GM23338 (cell line): ENCODE measurements at regions not wholly inside any gene's neighbourhood (a gene's known extent, or its start where the extent isn't known, plus 50 kb on each side); places are given as distances from the start of the nearest gene placed in this dataset.

Experiments used
- ATAC-seq: fragments of 200-7000 bp; cut with Tn5 transposase; 3 replicates; pipeline ENCODE4 v1.9.1; 2020
- DNase-seq: peaks from one replicate; pipeline ENCODE4 v3.0.0-alpha.2; 2015; ENCODE audit warnings: low spot score
- H2AFZ ChIP-seq: fragments of 200-600 bp; sonication (generic); 2 replicates; pipeline ENCODE4 v1.8.0; 2016; ENCODE audit warnings: antibody characterized with exemption, mild to moderate bottlenecking, moderate library complexity
- H3F3A ChIP-seq: fragments of 200-600 bp; sonication (generic); replicated peaks from 2 replicates; pipeline ENCODE4 v1.8.0; 2017; ENCODE audit warnings: antibody characterized with exemption, mixed run types, low read depth
- H3K27ac ChIP-seq: fragments of 200-600 bp; sonication (generic); 2 replicates; pipeline ENCODE4 v1.6.1; 2016; ENCODE audit warnings: low read depth
- H3K27me3 ChIP-seq: fragments of 200-600 bp; sonication (generic); 2 replicates; pipeline ENCODE4 v1.8.0; 2016; ENCODE audit warnings: mild to moderate bottlenecking, mixed run types, moderate library complexity; ENCODE audit not compliant: insufficient read depth
- H3K36me3 ChIP-seq: fragments of 200-600 bp; sonication (generic); 2 replicates; pipeline ENCODE4 v1.8.0; 2016; ENCODE audit warnings: mild to moderate bottlenecking; ENCODE audit not compliant: insufficient read depth
- H3K4me1 ChIP-seq: fragments of 200-600 bp; sonication (generic); 2 replicates; pipeline ENCODE4 v1.8.0; 2016; ENCODE audit warnings: mild to moderate bottlenecking, moderate library complexity; ENCODE audit not compliant: insufficient read depth
- H3K4me2 ChIP-seq: fragments of 200-600 bp; sonication (generic); 2 replicates; pipeline ENCODE4 v1.7.1; 2017; ENCODE audit warnings: mixed run types
- H3K4me3 ChIP-seq: fragments of 200-600 bp; sonication (generic); 2 replicates; pipeline ENCODE4 v1.6.1; 2016; ENCODE audit warnings: mixed run types
- H3K79me2 ChIP-seq: fragments of 200-600 bp; sonication (generic); replicated peaks from 2 replicates; pipeline ENCODE4 v1.8.0; 2017; ENCODE audit warnings: mild to moderate bottlenecking; ENCODE audit not compliant: insufficient read depth
- H3K9me2 ChIP-seq: fragments of 200-600 bp; sonication (generic); 2 replicates; pipeline ENCODE4 v1.8.0; 2017; ENCODE audit not compliant: insufficient read depth
- H4K20me1 ChIP-seq: fragments of 200-600 bp; sonication (generic); replicated peaks from 2 replicates; pipeline ENCODE4 v1.8.0; 2017; ENCODE audit warnings: mild to moderate bottlenecking; ENCODE audit not compliant: insufficient read depth
- H3K27ac Mint-ChIP-seq: 2 replicates; pipeline ENCODE4 v1.8.0; 2020; ENCODE audit warnings: inconsistent platforms, mild to moderate bottlenecking, moderate library complexity, mixed read lengths
- H3K27me3 Mint-ChIP-seq: 3 replicates; pipeline ENCODE4 v1.8.0; 2022; ENCODE audit warnings: low read depth, mild to moderate bottlenecking, moderate library complexity, mixed read lengths, inconsistent platforms; ENCODE audit not compliant: insufficient read depth, poor library complexity
- H3K36me3 Mint-ChIP-seq: 3 replicates; pipeline ENCODE4 v1.8.0; 2021; ENCODE audit warnings: low read depth, mild to moderate bottlenecking, inconsistent platforms, moderate library complexity, mixed read lengths
- H3K4me1 Mint-ChIP-seq: 3 replicates; pipeline ENCODE4 v1.8.0; 2020; ENCODE audit warnings: mild to moderate bottlenecking, inconsistent platforms, mixed read lengths
- H3K4me3 Mint-ChIP-seq: 3 replicates; pipeline ENCODE4 v1.8.0; 2021; ENCODE audit warnings: moderate library complexity, mild to moderate bottlenecking, inconsistent platforms, mixed read lengths
- H3K9me3 Mint-ChIP-seq: 3 replicates; pipeline ENCODE4 v1.8.0; 2020; ENCODE audit warnings: moderate library complexity, mild to moderate bottlenecking, inconsistent platforms, mixed read lengths
- CREB1 ChIP-seq: fragments of 250-450 bp; sonication (Bioruptor Pico); IDR thresholded peaks from 2 replicates; pipeline ENCODE4 v1.5.0; 2020; ENCODE audit warnings: low read depth, mild to moderate bottlenecking, moderate library complexity
- CTCF ChIP-seq, 2 experiments: fragments of 200-600 bp in 1 of 2; sonication (generic) in 1 of 2; conservative IDR thresholded peaks; 2 replicates each; pipeline versions ENCODE4 v1.5.1 to v1.6.1; 2016 to 2017; ENCODE audit warnings: antibody characterized with exemption in 2 of 2, low read depth in 2 of 2, mild to moderate bottlenecking in 2 of 2, moderate library complexity in 1 of 2
- ETS1 ChIP-seq: IDR thresholded peaks from 2 replicates; pipeline ENCODE4 v1.6.1; 2016; ENCODE audit warnings: antibody characterized with exemption
- EZH2 ChIP-seq: fragments of 200-600 bp; sonication (generic); IDR thresholded peaks from one replicate; pipeline ENCODE4 v1.8.0; 2017; ENCODE audit warnings: antibody characterized with exemption, mild to moderate bottlenecking, low read depth; ENCODE audit not compliant: unreplicated experiment
- EZH2phosphoT487 ChIP-seq: fragments of 200-600 bp; sonication (generic); IDR thresholded peaks from one replicate; pipeline ENCODE4 v1.8.1; 2018; ENCODE audit warnings: antibody characterized with exemption; ENCODE audit not compliant: unreplicated experiment
- JUNB ChIP-seq: IDR thresholded peaks from one replicate; pipeline ENCODE4 v1.6.1; 2016; ENCODE audit warnings: antibody characterized with exemption; ENCODE audit not compliant: unreplicated experiment
- NANOG ChIP-seq: IDR thresholded peaks from 2 replicates; pipeline ENCODE4 v1.6.1; 2016; ENCODE audit warnings: antibody characterized with exemption, borderline replicate concordance
- POLR2AphosphoS5 ChIP-seq: IDR thresholded peaks from 2 replicates; pipeline ENCODE4 v1.6.1; 2016; ENCODE audit warnings: antibody characterized with exemption, low read depth
- REST ChIP-seq: IDR thresholded peaks from one replicate; pipeline ENCODE4 v1.6.1; 2018; ENCODE audit warnings: antibody characterized with exemption; ENCODE audit not compliant: unreplicated experiment
- STAT1 ChIP-seq: IDR thresholded peaks from one replicate; pipeline ENCODE4 v1.6.1; 2016; ENCODE audit warnings: antibody characterized with exemption; ENCODE audit not compliant: unreplicated experiment
- ZNF114 ChIP-seq: fragments of 250-450 bp; sonication (Bioruptor Pico); IDR thresholded peaks from 2 replicates; pipeline ENCODE4 v1.5.0; 2020; ENCODE audit warnings: mild to moderate bottlenecking, moderate library complexity
- ZNF331 ChIP-seq: fragments of 250-450 bp; sonication (Bioruptor Pico); IDR thresholded peaks from 2 replicates; pipeline ENCODE4 v1.5.0; 2020; ENCODE audit warnings: low read depth, mild to moderate bottlenecking, moderate library complexity
- ZNF462 ChIP-seq: fragments of 250-450 bp; sonication (Bioruptor Pico); IDR thresholded peaks from 2 replicates; pipeline ENCODE4 v1.5.0; 2020; ENCODE audit warnings: mild to moderate bottlenecking, moderate library complexity

GRCh38 chr4:138485498-138485897 is 243.3 kb upstream of the SLC7A11 start:
- no peak overlapping the region for H2AFZ ChIP-seq

More at GRCh38 chr4:138485498-138485897, 243.3 kb upstream of the SLC7A11 start:
- Histone ChIP-seq H3K79me2 (no peaks in the 10 kb centered on the region), H4K20me1 (no peaks in the 10 kb centered on the region), H3K27me3 (no peaks in the 10 kb centered on the region), H3F3A (no peaks in the 10 kb centered on the region), H3K4me3 (no peak overlapping the region), H3K27ac (no peak overlapping the region), H3K4me2 (no peak overlapping the region), H3K4me1 (peaks cover 17% of the 10 kb centered on the region), H3K9me2 (peaks cover 7% of the 10 kb centered on the region), H3K36me3 (no peaks in the 10 kb centered on the region)
- ATAC-seq (no peak), DNase-seq (no peak)
- H3K9me3 Mint-ChIP-seq: peaks cover 15% of the 10 kb centered on the region
- peaks cover 11% of the 10 kb centered on the region; the same call in 2 of the 3 replicates for H3K36me3 Mint-ChIP-seq
- TF ChIP-seq ZNF462 (CRISPR knock-in tag): no peak
- no peak for TF ChIP-seq STAT1
- TF ChIP-seq NANOG: no peak
- no peak for TF ChIP-seq CREB1 (CRISPR knock-in tag)
- TF ChIP-seq REST: no peak
- no peak for TF ChIP-seq ZNF331
- TF ChIP-seq CTCF (conservative IDR thresholded peaks at IDR 0.05; ENCODE audit: low read depth in 2 of 2): no peak
- TF ChIP-seq JUNB: no peak
- no peak for TF ChIP-seq EZH2
- no peak for TF ChIP-seq EZH2phosphoT487
- no peak for TF ChIP-seq POLR2AphosphoS5
- TF ChIP-seq ETS1: no peak
- no peak for TF ChIP-seq ZNF114
- H3K4me1 Mint-ChIP-seq: peaks cover 18% of the 10 kb centered on the region; the same call in 2 of the 3 replicates
- H3K4me3 Mint-ChIP-seq: no peak overlapping the region
- no peak overlapping the region for H3K27ac Mint-ChIP-seq
- H3K27me3 Mint-ChIP-seq: peaks cover 2% of the 10 kb centered on the region
